ENCODE measurements at regions not wholly inside any gene's neighbourhood (a gene's known extent, or its start where the extent isn't known, plus 50 kb on each side); places are given as distances from the start of the nearest gene placed in this dataset.

DNA sequence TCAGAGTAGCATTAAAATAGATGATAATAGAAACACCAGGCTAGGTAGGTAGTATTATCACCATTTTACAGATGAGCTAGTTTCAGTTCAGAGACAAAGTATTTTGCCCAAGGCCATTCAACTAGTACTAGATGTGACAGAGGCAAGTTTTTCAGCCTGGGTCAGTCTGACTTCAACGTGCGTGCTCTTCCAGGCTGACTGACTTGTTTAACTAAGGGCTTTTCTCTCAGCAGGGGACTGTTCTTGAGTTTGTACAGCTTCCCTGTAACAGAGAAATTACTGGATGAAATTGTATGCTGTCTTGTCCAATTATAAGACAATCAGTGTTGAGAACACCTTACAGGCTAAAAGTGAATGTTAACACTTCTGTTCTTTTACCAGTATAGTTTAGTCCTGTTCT is 333.5 kb upstream of the MAN1A1 start:
- H3K9ac ChIP-seq (ENCODE audit: insufficient read depth in 1 of 2, low read depth in 2 of 2, low read length in 2 of 2), result no peak overlapping the region
- BruUV-seq (replicated peaks), result no TSS peak
- no peaks in the 10 kb centered on the region for H3K9me3 ChIP-seq (replicated peaks; ENCODE audit: control insufficient read depth, insufficient read depth, low read depth, low read length)
- H4K20me1 ChIP-seq (replicated peaks; ENCODE audit: control insufficient read depth, insufficient read depth, low read length), result no peaks in the 10 kb centered on the region
- POLR2A ChIA-PET, result no interaction called here
- H3K4me2 ChIP-seq (ENCODE audit: insufficient read depth, low read length), result no peak overlapping the region
- no peaks in the 10 kb centered on the region for H3K9me1 ChIP-seq (ENCODE audit: control insufficient read depth, insufficient read depth, low read length)
- in situ Hi-C loops (cut with MboI) (no loop called here), intact Hi-C loops (cut with micrococcal nuclease) (no loop called here)
- H3K4me3 ChIP-seq, result no peak overlapping the region
- no peak for ATAC-seq
- no peaks in the 10 kb centered on the region for H3K4me1 ChIP-seq (replicated peaks in 1 of 2; ENCODE audit: control insufficient read depth in 2 of 2, insufficient read depth in 2 of 2, low read length in 2 of 2)
- DNase-seq (ENCODE audit: extremely low read depth in 1 of 4, low spot score in 3 of 4), result no peak
- FAIRE-seq, result no peak
- H3K36me3 ChIP-seq (ENCODE audit: control insufficient read depth, insufficient read depth, low read length), result no peaks in the 10 kb centered on the region
- WGBS (ENCODE audit: insufficient coverage, low coverage, missing lambda C conversion rate), result 53% methylated on average over 2 of the region's 2 CpGs
- CTCF ChIA-PET (ENCODE audit: low intra/inter-chr PET ratio), result no interaction called here
- no peak overlapping the region for H2AFZ ChIP-seq (ENCODE audit: low read depth, low read length)
- H3K27me3 ChIP-seq (ENCODE audit: control insufficient read depth in 2 of 2, insufficient read depth in 2 of 2, low read length in 2 of 2), result no peaks in the 10 kb centered on the region
- H3K27ac ChIP-seq (ENCODE audit: extremely low read depth, low read depth, low read length), result no peak overlapping the region
- H3K79me2 ChIP-seq (ENCODE audit: control insufficient read depth, insufficient read depth, low read length), result no peaks in the 10 kb centered on the region
- TF ChIP-seq, protein P1, sequence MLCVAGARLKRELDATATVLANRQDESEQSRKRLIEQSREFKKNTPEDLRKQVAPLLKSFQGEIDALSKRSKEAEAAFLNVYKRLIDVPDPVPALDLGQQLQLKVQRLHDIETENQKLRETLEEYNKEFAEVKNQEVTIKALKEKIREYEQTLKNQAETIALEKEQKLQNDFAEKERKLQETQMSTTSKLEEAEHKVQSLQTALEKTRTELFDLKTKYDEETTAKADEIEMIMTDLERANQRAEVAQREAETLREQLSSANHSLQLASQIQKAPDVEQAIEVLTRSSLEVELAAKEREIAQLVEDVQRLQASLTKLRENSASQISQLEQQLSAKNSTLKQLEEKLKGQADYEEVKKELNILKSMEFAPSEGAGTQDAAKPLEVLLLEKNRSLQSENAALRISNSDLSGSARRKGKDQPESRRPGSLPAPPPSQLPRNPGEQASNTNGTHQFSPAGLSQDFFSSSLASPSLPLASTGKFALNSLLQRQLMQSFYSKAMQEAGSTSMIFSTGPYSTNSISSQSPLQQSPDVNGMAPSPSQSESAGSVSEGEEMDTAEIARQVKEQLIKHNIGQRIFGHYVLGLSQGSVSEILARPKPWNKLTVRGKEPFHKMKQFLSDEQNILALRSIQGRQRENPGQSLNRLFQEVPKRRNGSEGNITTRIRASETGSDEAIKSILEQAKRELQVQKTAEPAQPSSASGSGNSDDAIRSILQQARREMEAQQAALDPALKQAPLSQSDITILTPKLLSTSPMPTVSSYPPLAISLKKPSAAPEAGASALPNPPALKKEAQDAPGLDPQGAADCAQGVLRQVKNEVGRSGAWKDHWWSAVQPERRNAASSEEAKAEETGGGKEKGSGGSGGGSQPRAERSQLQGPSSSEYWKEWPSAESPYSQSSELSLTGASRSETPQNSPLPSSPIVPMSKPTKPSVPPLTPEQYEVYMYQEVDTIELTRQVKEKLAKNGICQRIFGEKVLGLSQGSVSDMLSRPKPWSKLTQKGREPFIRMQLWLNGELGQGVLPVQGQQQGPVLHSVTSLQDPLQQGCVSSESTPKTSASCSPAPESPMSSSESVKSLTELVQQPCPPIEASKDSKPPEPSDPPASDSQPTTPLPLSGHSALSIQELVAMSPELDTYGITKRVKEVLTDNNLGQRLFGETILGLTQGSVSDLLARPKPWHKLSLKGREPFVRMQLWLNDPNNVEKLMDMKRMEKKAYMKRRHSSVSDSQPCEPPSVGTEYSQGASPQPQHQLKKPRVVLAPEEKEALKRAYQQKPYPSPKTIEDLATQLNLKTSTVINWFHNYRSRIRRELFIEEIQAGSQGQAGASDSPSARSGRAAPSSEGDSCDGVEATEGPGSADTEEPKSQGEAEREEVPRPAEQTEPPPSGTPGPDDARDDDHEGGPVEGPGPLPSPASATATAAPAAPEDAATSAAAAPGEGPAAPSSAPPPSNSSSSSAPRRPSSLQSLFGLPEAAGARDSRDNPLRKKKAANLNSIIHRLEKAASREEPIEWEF (CRISPR knock-in tag; IDR thresholded peaks at IDR 0.05), result no peak
- TF ChIP-seq JUN (IDR thresholded peaks at IDR 0.05; ENCODE audit: borderline replicate concordance, low read depth, low read length), result no peak
- TF ChIP-seq JUN (CRISPR knock-in tag; IDR thresholded peaks at IDR 0.05; ENCODE audit: borderline replicate concordance), result no peak
- no peak for TF ChIP-seq SMC3 (conservative IDR thresholded peaks at IDR 0.05; ENCODE audit: insufficient read depth, low read depth, low read length)
- TF ChIP-seq, protein P2, sequence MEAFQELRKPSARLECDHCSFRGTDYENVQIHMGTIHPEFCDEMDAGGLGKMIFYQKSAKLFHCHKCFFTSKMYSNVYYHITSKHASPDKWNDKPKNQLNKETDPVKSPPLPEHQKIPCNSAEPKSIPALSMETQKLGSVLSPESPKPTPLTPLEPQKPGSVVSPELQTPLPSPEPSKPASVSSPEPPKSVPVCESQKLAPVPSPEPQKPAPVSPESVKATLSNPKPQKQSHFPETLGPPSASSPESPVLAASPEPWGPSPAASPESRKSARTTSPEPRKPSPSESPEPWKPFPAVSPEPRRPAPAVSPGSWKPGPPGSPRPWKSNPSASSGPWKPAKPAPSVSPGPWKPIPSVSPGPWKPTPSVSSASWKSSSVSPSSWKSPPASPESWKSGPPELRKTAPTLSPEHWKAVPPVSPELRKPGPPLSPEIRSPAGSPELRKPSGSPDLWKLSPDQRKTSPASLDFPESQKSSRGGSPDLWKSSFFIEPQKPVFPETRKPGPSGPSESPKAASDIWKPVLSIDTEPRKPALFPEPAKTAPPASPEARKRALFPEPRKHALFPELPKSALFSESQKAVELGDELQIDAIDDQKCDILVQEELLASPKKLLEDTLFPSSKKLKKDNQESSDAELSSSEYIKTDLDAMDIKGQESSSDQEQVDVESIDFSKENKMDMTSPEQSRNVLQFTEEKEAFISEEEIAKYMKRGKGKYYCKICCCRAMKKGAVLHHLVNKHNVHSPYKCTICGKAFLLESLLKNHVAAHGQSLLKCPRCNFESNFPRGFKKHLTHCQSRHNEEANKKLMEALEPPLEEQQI (IDR thresholded peaks at IDR 0.05), result no peak
- TF ChIP-seq SAFB (IDR thresholded peaks at IDR 0.05; ENCODE audit: borderline replicate concordance, low read depth, low read length), result no peak
- TF ChIP-seq ZZZ3 (IDR thresholded peaks at IDR 0.05), result no peak
- no peak for TF ChIP-seq SREBF1 (IDR thresholded peaks at IDR 0.05; ENCODE audit: borderline replicate concordance, low read depth, low read length)
- TF ChIP-seq, protein P3, sequence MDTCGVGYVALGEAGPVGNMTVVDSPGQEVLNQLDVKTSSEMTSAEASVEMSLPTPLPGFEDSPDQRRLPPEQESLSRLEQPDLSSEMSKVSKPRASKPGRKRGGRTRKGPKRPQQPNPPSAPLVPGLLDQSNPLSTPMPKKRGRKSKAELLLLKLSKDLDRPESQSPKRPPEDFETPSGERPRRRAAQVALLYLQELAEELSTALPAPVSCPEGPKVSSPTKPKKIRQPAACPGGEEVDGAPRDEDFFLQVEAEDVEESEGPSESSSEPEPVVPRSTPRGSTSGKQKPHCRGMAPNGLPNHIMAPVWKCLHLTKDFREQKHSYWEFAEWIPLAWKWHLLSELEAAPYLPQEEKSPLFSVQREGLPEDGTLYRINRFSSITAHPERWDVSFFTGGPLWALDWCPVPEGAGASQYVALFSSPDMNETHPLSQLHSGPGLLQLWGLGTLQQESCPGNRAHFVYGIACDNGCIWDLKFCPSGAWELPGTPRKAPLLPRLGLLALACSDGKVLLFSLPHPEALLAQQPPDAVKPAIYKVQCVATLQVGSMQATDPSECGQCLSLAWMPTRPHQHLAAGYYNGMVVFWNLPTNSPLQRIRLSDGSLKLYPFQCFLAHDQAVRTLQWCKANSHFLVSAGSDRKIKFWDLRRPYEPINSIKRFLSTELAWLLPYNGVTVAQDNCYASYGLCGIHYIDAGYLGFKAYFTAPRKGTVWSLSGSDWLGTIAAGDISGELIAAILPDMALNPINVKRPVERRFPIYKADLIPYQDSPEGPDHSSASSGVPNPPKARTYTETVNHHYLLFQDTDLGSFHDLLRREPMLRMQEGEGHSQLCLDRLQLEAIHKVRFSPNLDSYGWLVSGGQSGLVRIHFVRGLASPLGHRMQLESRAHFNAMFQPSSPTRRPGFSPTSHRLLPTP (IDR thresholded peaks at IDR 0.05; ENCODE audit: borderline replicate concordance, extremely low read depth, insufficient read length), result no peak
- no peak for TF ChIP-seq ZNF263 (CRISPR knock-in tag; IDR thresholded peaks at IDR 0.05; ENCODE audit: borderline replicate concordance)
- TF ChIP-seq SRSF1 (IDR thresholded peaks at IDR 0.05; ENCODE audit: low read depth, low read length), result no peak
- TF ChIP-seq RFX7 (CRISPR knock-in tag; IDR thresholded peaks at IDR 0.05), result no peak
